ENCODE measurements at regions not wholly inside any gene's neighbourhood (a gene's known extent, or its start where the extent isn't known, plus 50 kb on each side); places are given as distances from the start of the nearest gene placed in this dataset.
A peak's percentile ranks its signal among the peaks of the same experiment; 100 is the strongest.
"Not testable (repeated sequence)": the region's sequence is repeated elsewhere in the genome, so short reads cannot be mapped to it uniquely, and the experiment has no call there.

- Mint-ChIP-seq H3K4me3 (no peak overlapping the region), H3K4me1 (ENCODE audit: unreplicated experiment) (no peaks in the 10 kb centered on the region), H3K27ac (no peak overlapping the region), H3K27me3 (peaks cover 36% of the 10 kb centered on the region), H3K36me3 (no peaks in the 10 kb centered on the region), H3K9me3 (no peaks in the 10 kb centered on the region)
- DNase-seq (ENCODE audit: extremely low spot score, unreplicated experiment), result peak; percentile 58
- TF ChIP-seq, protein P1, sequence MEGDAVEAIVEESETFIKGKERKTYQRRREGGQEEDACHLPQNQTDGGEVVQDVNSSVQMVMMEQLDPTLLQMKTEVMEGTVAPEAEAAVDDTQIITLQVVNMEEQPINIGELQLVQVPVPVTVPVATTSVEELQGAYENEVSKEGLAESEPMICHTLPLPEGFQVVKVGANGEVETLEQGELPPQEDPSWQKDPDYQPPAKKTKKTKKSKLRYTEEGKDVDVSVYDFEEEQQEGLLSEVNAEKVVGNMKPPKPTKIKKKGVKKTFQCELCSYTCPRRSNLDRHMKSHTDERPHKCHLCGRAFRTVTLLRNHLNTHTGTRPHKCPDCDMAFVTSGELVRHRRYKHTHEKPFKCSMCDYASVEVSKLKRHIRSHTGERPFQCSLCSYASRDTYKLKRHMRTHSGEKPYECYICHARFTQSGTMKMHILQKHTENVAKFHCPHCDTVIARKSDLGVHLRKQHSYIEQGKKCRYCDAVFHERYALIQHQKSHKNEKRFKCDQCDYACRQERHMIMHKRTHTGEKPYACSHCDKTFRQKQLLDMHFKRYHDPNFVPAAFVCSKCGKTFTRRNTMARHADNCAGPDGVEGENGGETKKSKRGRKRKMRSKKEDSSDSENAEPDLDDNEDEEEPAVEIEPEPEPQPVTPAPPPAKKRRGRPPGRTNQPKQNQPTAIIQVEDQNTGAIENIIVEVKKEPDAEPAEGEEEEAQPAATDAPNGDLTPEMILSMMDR (conservative IDR thresholded peaks at IDR 0.05), result no peak
Measured at GRCh38 chr5:1733369-1733768, 66.3 kb downstream of the MRPL36 start.

GRCh38 chr5:1732945-1733344 is 66.7 kb downstream of the MRPL36 start:
- Mint-ChIP-seq H3K27me3 (peaks cover 36% of the 10 kb centered on the region), H3K36me3 (no peaks in the 10 kb centered on the region), H3K9me3 (no peaks in the 10 kb centered on the region), H3K27ac (no peak overlapping the region), H3K4me3 (no peak overlapping the region), H3K4me1 (ENCODE audit: unreplicated experiment) (no peaks in the 10 kb centered on the region)
- peak; percentile 47 for DNase-seq (ENCODE audit: extremely low spot score, unreplicated experiment)
- TF ChIP-seq, protein P1 (conservative IDR thresholded peaks at IDR 0.05), result no peak

DNA sequence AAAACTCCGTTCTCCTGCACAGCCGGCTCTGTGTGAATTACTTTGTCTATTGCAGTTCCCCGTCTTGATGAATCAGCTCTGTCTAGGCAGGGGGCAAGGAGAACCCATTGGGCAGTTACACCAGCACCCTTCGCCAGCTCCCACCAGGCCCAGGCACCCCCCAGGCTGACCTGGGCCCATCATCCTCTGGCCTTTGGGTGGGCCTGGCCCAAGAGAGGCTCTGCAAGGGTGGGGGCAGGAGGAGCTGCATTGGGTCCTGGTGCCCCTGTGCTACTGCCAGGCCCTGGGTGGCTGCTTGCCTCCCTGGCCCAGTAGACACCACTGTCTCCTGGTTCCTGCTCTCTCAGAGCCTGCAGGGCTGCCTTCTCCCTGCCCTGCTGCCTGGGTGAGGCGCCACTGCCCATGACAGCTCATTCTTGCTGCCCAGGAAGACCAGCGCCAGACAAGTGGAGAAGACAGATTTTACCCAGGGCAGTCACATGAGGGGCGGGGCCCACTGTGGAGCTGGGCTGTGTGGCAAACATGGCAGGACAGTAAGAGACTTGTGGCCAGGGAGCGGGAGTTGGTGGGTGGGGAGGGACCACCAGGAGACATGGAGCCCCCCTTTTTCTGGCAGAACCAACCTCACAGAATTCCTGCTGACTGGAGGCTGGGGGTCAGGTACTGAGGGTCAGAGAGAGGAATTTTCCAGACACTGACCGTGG is 67.2 kb downstream of the MRPL36 start:
- no peaks in the 10 kb centered on the region for H3K4me1 Mint-ChIP-seq (ENCODE audit: unreplicated experiment)
- no peaks in the 10 kb centered on the region for H3K36me3 Mint-ChIP-seq
- H3K27ac Mint-ChIP-seq, result no peak overlapping the region
- no peaks in the 10 kb centered on the region for H3K9me3 Mint-ChIP-seq
- peak; percentile 60 for DNase-seq (ENCODE audit: extremely low spot score, unreplicated experiment)
- H3K27me3 Mint-ChIP-seq, result peaks cover 39% of the 10 kb centered on the region
- H3K4me3 Mint-ChIP-seq, result no peak overlapping the region
- TF ChIP-seq, protein P1 (conservative IDR thresholded peaks at IDR 0.05), result no peak

GRCh38 chr5:1731855-1732237 is 67.8 kb downstream of the MRPL36 start:
- not testable (repeated sequence) for H3K4me1 Mint-ChIP-seq (ENCODE audit: unreplicated experiment); H3K4me3 Mint-ChIP-seq; H3K36me3 Mint-ChIP-seq; H3K27ac Mint-ChIP-seq; H3K9me3 Mint-ChIP-seq
- peaks cover 39% of the 10 kb centered on the region for H3K27me3 Mint-ChIP-seq
- peak; percentile 51 for DNase-seq (ENCODE audit: extremely low spot score, unreplicated experiment)

DNA sequence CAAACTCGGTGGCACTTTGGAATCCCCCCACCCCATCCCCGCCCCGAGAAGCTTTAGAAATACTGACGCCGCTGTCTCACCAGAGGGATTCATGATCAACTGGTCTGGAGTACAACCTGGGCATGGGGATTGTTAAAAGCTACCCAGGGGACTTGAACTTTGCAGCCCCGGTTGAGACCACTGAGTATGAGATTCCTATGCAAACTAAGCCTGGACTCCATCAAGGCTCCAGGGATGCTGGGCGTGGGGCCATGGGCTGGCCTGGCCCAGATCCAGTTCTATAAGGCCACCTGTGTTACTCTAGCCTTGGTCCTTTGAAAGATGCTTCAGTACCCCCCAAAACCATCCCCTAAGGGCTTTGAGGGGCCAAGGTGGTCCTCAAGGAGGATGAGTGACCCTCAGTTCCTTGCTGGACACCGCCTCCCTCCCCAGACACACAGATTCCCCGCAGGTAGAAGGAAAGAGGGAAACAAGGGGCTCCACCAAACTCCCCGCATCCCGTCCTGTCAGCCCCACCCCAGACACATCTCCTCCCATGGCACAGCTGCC is 68.5 kb downstream of the MRPL36 start:
- Mint-ChIP-seq H3K9me3 (no peaks in the 10 kb centered on the region), H3K27me3 (peaks cover 32% of the 10 kb centered on the region), H3K4me1 (ENCODE audit: unreplicated experiment) (no peaks in the 10 kb centered on the region), H3K36me3 (no peaks in the 10 kb centered on the region), H3K4me3 (no peak overlapping the region), H3K27ac (no peak overlapping the region)
- TF ChIP-seq, protein P1 (conservative IDR thresholded peaks at IDR 0.05), result no peak
- peak; percentile 37 for DNase-seq (ENCODE audit: extremely low spot score, unreplicated experiment)

DNA sequence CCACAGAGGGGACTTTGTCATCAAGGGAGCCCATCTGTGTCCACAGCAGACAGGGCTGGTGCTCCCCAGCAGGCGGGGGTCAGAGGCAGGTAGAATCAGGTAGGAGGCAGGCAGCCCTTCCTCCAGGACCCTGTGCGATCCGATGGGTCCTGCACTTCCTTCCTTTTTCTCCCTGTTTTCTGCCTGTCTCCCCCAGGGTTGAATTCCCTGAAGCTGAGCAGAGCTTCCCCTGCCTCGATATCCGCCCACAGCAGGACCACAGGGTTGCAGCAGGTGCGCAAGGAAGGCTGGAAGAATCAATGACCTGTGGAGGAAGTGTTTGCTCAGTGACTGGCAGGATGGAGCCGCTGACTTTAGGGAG is 69.2 kb downstream of the MRPL36 start:
- Mint-ChIP-seq H3K9me3 (no peaks in the 10 kb centered on the region), H3K4me1 (ENCODE audit: unreplicated experiment) (no peaks in the 10 kb centered on the region), H3K27ac (no peak overlapping the region), H3K4me3 (no peak overlapping the region), H3K36me3 (no peaks in the 10 kb centered on the region), H3K27me3 (peaks cover 27% of the 10 kb centered on the region)
- TF ChIP-seq, protein P1 (conservative IDR thresholded peaks at IDR 0.05), result no peak
- peak; percentile 32 for DNase-seq (ENCODE audit: extremely low spot score, unreplicated experiment)

All from type B pancreatic cell (in vitro differentiated cells).